HG03378 (cell line): ENCODE measurements at regions not wholly inside any gene's neighbourhood (a gene's known extent, or its start where the extent isn't known, plus 50 kb on each side); places are given as distances from the start of the nearest gene placed in this dataset.

Experiments used
- ATAC-seq: cut with Tn5 transposase; IDR thresholded peaks from one replicate; pipeline ENCODE4 v1.9.1; 2021; ENCODE audit warnings: mild to moderate bottlenecking, moderate library complexity; ENCODE audit not compliant: unreplicated experiment

DNA sequence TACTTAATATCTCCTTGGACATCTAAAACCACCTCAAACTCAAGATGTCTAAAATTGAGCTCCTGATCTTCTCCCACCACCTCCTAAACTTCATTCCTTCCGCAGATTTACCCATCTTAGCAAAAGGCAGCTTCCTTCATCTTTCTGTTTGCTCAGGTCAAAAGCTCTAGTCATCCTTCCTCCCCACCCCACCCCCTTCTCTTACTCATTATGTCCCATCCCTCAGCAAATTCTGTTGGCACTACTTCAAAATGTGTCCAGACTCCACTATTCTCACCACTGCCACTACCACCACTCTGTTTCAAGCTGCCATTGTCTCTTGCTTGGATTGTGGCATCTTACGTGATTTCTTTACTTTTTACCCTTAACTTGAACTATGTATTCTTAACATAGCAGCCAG lies 59.2 kb upstream of the ZDHHC17 start:
- no peak for ATAC-seq

DNA sequence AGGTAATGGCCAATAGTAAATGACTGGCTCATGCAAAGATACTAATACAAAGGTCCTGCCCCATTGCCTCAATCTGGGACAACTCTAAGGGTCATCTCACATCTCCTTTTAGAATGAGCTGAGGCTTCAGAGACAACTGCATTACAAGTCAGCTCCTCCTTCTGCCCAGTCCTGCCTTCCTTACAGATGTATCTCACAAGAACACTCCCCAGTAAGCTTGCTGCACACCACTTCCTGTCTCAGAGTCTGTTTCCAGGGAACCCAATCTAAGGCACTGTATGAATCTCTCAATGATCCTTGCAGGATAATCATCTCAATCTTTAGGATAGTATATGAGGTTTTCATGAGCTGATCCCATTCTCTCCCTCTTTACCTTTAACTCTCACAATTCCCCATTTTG lies 57.8 kb upstream of the ZDHHC17 start:
- ATAC-seq: no peak

DNA sequence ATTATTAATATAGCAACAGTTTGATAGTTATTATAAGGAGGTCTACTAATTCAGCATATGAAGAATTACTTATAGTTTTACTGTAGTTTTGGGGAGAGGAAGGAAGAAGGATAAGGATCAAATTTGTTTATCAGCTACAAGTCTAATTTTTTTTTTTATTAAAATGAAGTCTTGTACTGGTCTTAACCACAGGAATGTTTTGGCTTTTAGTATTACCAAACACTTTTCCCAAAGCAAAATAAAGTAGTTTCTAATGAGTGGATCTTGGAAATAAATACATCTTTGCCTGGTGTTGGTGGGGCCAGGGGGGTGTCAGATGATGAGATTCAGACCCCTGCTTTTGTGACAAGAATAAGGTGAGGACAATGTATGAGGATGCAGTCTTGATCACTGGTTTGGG lies 57.2 kb upstream of the ZDHHC17 start:
- no peak for ATAC-seq

DNA sequence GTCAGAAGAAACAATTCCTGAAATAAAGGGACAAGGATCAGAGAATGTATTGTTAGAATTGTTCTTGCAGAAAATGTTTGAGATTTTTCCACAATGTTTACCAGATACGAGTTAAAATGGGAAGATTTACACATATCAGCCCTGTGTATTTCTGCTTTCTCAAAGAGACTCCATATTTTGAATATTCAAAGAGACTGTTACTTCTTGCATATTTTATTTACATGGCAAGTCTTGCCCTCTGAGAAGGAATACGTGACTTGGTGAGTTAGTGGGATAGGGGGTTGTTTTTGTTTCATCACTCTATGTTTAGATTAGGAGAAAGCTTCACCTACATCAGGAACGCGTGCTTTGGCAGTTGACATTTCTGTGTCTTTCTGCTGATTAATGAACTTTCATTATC lies 56.1 kb upstream of the ZDHHC17 start:
- no peak for ATAC-seq

DNA sequence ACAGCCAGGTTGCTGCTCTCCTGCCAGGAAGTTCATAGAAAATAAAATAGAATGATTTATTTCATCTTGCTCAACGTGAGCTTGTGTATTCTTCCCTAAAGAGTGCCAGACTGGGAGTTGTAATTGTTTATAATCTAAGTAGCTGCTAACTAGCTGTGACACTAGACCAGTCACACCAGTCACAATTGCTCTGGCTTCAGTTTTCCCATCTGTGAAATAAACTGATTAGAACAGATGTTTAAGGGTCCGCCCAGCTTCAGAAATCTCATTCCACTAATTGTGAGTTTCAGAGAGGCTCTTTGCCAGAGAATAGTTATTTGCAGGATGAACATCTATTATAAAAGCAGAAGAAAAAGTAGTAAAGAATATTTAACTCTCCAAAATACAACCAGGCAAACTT lies 55.6 kb upstream of the ZDHHC17 start:
- ATAC-seq: no peak

DNA sequence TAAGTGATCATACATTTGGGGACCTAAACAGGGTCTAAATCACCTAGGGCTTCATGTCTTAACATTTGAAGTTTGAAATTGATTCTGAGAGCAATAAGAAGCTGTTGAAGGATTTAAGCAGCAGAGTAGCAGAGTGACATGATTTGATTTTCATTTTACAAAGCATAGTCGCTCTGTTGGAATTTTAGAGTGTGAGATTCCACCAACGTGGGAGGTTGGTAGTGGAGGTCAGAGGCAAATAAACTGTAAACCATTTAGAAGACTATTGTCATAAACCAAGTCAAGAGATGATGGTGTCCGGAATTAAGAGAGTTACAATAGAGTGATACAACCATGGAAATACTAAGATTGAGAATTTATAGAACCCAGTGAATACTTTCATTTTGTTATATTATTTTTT lies 52.7 kb upstream of the ZDHHC17 start:
- no peak for ATAC-seq

DNA sequence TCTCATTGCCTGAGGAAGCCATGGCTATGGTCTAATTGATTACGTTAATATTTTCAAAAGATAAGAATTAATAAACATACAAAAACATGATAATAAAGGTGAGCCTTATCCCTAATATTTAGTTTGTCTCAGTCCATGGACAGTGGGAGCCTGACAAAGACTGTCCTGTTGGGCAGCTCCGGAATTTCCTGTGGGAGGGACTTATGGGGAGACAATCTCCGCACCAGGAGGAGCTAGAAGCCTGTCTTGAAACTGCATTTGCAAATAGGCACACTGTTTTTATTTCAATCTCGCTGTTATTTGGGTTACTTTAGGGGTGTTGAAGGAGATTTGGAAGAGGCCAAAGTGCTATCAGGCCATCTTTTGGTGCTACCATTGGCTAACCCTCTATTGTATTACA lies 50.8 kb upstream of the ZDHHC17 start:
- ATAC-seq: no peak

DNA sequence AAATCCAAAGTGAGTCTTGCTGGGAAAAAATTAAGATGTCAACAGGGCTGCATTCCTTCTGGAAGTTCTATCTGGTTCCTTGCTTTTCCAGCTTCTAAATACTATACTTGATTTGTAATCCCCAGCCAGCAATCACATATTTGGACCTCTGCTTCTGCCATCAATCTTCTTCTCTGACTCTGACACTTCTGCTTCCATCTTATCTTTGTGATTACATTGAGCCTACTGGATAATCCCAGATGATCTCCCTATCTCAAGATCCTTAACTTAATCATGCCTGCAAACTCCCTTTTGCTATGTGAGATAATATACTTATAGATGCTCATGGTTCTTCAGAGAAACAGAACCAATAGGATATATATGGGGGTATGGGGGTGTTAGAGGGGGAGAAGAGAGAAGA lies 49.9 kb upstream of the ZDHHC17 start:
- ATAC-seq: no peak
